ENCODE measurements at regions not wholly inside any gene's neighbourhood (a gene's known extent, or its start where the extent isn't known, plus 50 kb on each side); places are given as distances from the start of the nearest gene placed in this dataset.

- Histone ChIP-seq H3K36me3 (ENCODE audit: control insufficient read depth in 2 of 2, insufficient read depth in 1 of 2, low read length in 2 of 2) (no peaks in the 10 kb centered on the region), H3K4me3 (ENCODE audit: low read depth, low read length) (no peak overlapping the region), H3K27ac (ENCODE audit: extremely low read depth, low read depth, low read length) (no peak overlapping the region), H3K4me1 (ENCODE audit: control insufficient read depth, insufficient read depth, low read length) (no peaks in the 10 kb centered on the region), H3K9me3 (ENCODE audit: control insufficient read depth, insufficient read depth, low read depth, low read length) (no peaks in the 10 kb centered on the region)
- ChIA-PET CTCF (no interaction called here), POLR2A (no interaction called here)
- no peak for TF ChIP-seq INSM2 (tag by site-specific recombination; IDR thresholded peaks at IDR 0.05)
Observed at GRCh38 chr11:104319396-104319795, 155.4 kb upstream of the PDGFD start.

GRCh38 chr11:104306862-104307474 is 143.0 kb upstream of the PDGFD start:
- no peaks in the 10 kb centered on the region for H3K4me1 ChIP-seq (ENCODE audit: control insufficient read depth, insufficient read depth, low read length)
- no peak overlapping the region for H3K4me3 ChIP-seq (ENCODE audit: low read depth, low read length)
- no peaks in the 10 kb centered on the region for H3K36me3 ChIP-seq (ENCODE audit: control insufficient read depth in 2 of 2, insufficient read depth in 1 of 2, low read length in 2 of 2)
- no peak overlapping the region for H3K27ac ChIP-seq (ENCODE audit: extremely low read depth, low read depth, low read length)
- no peak for TF ChIP-seq ZNF175 (tag by site-specific recombination; IDR thresholded peaks at IDR 0.05)
- no peaks in the 10 kb centered on the region for H3K9me3 ChIP-seq (ENCODE audit: control insufficient read depth, insufficient read depth, low read depth, low read length)
- CTCF ChIA-PET = no interaction called here
- POLR2A ChIA-PET = no interaction called here

- Histone ChIP-seq H3K36me3 (ENCODE audit: control insufficient read depth in 2 of 2, insufficient read depth in 1 of 2, low read length in 2 of 2) (no peaks in the 10 kb centered on the region), H3K4me3 (ENCODE audit: low read depth, low read length) (no peak overlapping the region), H3K9me3 (ENCODE audit: control insufficient read depth, insufficient read depth, low read depth, low read length) (no peaks in the 10 kb centered on the region), H3K27ac (ENCODE audit: extremely low read depth, low read depth, low read length) (no peak overlapping the region), H3K4me1 (ENCODE audit: control insufficient read depth, insufficient read depth, low read length) (no peaks in the 10 kb centered on the region)
- ChIA-PET POLR2A (no interaction called here), CTCF (no interaction called here)
- TF ChIP-seq ZNF121 (tag by site-specific recombination; IDR thresholded peaks at IDR 0.05) (no peak), SETDB1 (IDR thresholded peaks at IDR 0.05; ENCODE audit: insufficient read length, low read length) (no peak), ZNF174 (tag by site-specific recombination; IDR thresholded peaks at IDR 0.05) (no peak), ZFHX2 (tag by site-specific recombination; conservative IDR thresholded peaks at IDR 0.05) (no peak), ZNF624 (tag by site-specific recombination; IDR thresholded peaks at IDR 0.05) (no peak), ZNF585B (tag by site-specific recombination; IDR thresholded peaks at IDR 0.05) (no peak), ZNF621 (tag by site-specific recombination; IDR thresholded peaks at IDR 0.05) (no peak), ZNF132 (tag by site-specific recombination; IDR thresholded peaks at IDR 0.05; ENCODE audit: borderline replicate concordance) (no peak), INSM2 (tag by site-specific recombination; IDR thresholded peaks at IDR 0.05) (no peak), ZNF140 (tag by site-specific recombination; IDR thresholded peaks at IDR 0.05) (no peak), GLIS1 (tag by site-specific recombination; IDR thresholded peaks at IDR 0.05) (no peak), ZNF184 (tag by site-specific recombination; IDR thresholded peaks at IDR 0.05) (no peak), ZNF555 (tag by site-specific recombination; conservative IDR thresholded peaks at IDR 0.05) (no peak), SALL2 (tag by site-specific recombination; IDR thresholded peaks at IDR 0.05; ENCODE audit: borderline replicate concordance) (no peak), ZNF426 (tag by site-specific recombination; IDR thresholded peaks at IDR 0.05) (no peak), ZNF791 (tag by site-specific recombination; IDR thresholded peaks at IDR 0.05) (no peak)
Observed at GRCh38 chr11:104301776-104302175, 137.8 kb upstream of the PDGFD start.

Measured in HEK293 (cell line).